SH-SY5Y (cell line): ENCODE measurements at regions not wholly inside any gene's neighbourhood (a gene's known extent, or its start where the extent isn't known, plus 50 kb on each side); places are given as distances from the start of the nearest gene placed in this dataset.

ENCODE experiments used
- GATA2 ChIP-seq: IDR thresholded peaks from 2 replicates; pipeline ENCODE4 v1.6.1; 2011; ENCODE audit warnings: mild to moderate bottlenecking, low read depth, low read length
- GATA3 ChIP-seq: IDR thresholded peaks from 2 replicates; pipeline ENCODE4 v1.6.1; 2011; ENCODE audit warnings: low read depth, mild to moderate bottlenecking, low read length, moderate library complexity

DNA sequence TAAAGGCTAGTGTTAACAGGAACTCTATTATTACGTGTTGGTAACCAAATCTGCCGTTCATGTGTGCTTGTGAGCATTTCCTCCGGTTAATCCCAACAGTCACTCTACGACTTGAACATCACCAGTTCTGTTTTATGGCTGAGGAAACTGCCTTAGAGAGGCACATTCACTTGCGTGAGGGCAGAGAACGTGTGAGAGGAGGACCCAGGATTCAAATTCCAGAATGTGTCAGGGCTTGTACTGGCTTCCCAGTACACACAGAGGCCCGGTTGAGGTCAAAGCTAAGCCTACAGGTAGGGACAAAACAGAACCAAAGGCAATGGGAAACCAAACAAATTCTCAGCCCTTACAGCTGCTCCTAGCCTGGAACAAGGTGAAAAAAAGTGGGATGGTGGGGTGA lies 66.9 kb upstream of the TENM4 start:
- TF ChIP-seq GATA2 (no peak), GATA3 (no peak)
